D721Med (cell line): ENCODE measurements at regions not wholly inside any gene's neighbourhood (a gene's known extent, or its start where the extent isn't known, plus 50 kb on each side); places are given as distances from the start of the nearest gene placed in this dataset.
"Not testable (repeated sequence)": the region's sequence is repeated elsewhere in the genome, so short reads cannot be mapped to it uniquely, and the experiment has no call there.

Experiments
- DNase-seq: peaks from one replicate; pipeline ENCODE4 v3.0.0; 2011; ENCODE audit warnings: low spot score; ENCODE audit not compliant: insufficient read length
- FAIRE-seq: peaks from 2 replicates; lab custom pipeline; 2011; peaks lifted over from hg19 to GRCh38; lab: Jason Lieb, UNC
- TF ChIP-seq, protein P1 (sequence below): IDR thresholded peaks from 2 replicates; pipeline ENCODE4 v1.5.1; 2012; ENCODE audit warnings: mild to moderate bottlenecking, control low read depth; ENCODE audit not compliant: insufficient read depth; ENCODE audit errors: missing control alignments

- no peak for DNase-seq
- no peak for FAIRE-seq
- TF ChIP-seq, protein P1, sequence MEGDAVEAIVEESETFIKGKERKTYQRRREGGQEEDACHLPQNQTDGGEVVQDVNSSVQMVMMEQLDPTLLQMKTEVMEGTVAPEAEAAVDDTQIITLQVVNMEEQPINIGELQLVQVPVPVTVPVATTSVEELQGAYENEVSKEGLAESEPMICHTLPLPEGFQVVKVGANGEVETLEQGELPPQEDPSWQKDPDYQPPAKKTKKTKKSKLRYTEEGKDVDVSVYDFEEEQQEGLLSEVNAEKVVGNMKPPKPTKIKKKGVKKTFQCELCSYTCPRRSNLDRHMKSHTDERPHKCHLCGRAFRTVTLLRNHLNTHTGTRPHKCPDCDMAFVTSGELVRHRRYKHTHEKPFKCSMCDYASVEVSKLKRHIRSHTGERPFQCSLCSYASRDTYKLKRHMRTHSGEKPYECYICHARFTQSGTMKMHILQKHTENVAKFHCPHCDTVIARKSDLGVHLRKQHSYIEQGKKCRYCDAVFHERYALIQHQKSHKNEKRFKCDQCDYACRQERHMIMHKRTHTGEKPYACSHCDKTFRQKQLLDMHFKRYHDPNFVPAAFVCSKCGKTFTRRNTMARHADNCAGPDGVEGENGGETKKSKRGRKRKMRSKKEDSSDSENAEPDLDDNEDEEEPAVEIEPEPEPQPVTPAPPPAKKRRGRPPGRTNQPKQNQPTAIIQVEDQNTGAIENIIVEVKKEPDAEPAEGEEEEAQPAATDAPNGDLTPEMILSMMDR: no peak
Measured at GRCh38 chr6:51027283-51028065, 208.8 kb downstream of the TFAP2B start.

- FAIRE-seq (no peak), DNase-seq (no peak)
- TF ChIP-seq, protein P1: no peak
Measured at GRCh38 chr6:51028276-51028675, 209.6 kb downstream of the TFAP2B start.

DNA sequence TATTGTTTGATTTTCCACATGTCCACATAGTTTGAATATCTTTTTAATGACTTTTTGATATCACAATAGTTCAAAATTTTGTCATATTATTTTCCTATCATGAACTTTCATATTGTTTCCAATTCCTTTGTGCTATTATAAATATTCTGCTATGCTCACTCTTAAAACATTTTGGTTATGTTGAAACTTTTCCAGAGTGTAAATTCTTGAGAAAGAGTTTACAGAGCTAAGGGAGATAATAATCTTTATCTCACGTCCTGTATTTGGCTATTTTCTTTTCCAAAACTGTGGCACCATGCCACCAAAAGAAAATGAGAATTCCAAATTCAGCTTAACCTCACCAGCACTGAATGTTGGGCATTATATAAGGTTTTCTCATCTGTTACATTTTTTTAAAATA lies 210.9 kb downstream of the TFAP2B start:
- DNase-seq (no peak), FAIRE-seq (no peak)
- TF ChIP-seq, protein P1: no peak

DNA sequence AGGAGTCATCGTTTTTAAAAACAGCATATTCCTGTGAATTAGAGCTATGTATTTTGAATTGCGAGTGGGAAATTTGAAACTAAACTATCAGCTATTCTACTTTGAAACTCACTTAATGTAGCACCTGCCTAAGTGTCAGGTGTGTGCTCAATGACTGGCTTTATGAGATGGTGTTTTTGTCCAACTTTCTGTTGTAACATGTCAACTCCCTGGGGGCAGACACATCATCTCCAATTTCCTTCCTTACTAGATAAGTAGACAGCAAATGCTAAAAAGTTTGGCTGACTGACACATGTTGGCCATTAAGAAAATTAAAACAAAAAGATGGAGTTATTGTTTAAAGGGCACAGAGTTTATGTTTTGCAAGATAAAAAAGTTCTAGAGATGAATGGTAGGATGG lies 226.9 kb downstream of the TFAP2B start:
- TF ChIP-seq, protein P1: no peak
- FAIRE-seq (no peak), DNase-seq (no peak)

GRCh38 chr6:51049288-51049982 lies 230.8 kb downstream of the TFAP2B start:
- no peak for FAIRE-seq
- TF ChIP-seq, protein P1: no peak
- DNase-seq: no peak

- FAIRE-seq (no peak), DNase-seq (no peak)
- TF ChIP-seq, protein P1: no peak
Measured at GRCh38 chr6:51049983-51050877, 231.6 kb downstream of the TFAP2B start.

GRCh38 chr6:51052716-51053115 lies 234.0 kb downstream of the TFAP2B start:
- FAIRE-seq, DNase-seq: not testable (repeated sequence)

- DNase-seq, FAIRE-seq: not testable (repeated sequence)
Measured at GRCh38 chr6:51055316-51055715, 236.6 kb downstream of the TFAP2B start.
